Large intestine (tissue), 3 donors: ENCODE measurements at regions not wholly inside any gene's neighbourhood (a gene's known extent, or its start where the extent isn't known, plus 50 kb on each side); places are given as distances from the start of the nearest gene placed in this dataset.
"Not testable (repeated sequence)": the region's sequence is repeated elsewhere in the genome, so short reads cannot be mapped to it uniquely, and the experiment has no call there.

Source experiments
- DNase-seq, 2 donors: peaks; one replicate each; pipeline versions ENCODE4 v3.0.0 to v3.0.0-alpha.2; 2013
- H3K27ac ChIP-seq: one replicate; pipeline ENCODE4 v1.5.1; 2013; ENCODE audit warnings: low read length
- H3K27me3 ChIP-seq: 2 replicates; pipeline ENCODE4 v1.6.1; 2013; ENCODE audit warnings: low read length; ENCODE audit not compliant: control insufficient read depth, insufficient read depth
- H3K36me3 ChIP-seq: 2 replicates; pipeline ENCODE4 v1.6.1; 2013; ENCODE audit warnings: low read length; ENCODE audit not compliant: control insufficient read depth, insufficient read depth
- H3K4me1 ChIP-seq: one replicate; pipeline ENCODE4 v1.6.1; 2013; ENCODE audit warnings: low read length; ENCODE audit not compliant: control insufficient read depth, insufficient read depth
- H3K4me3 ChIP-seq: one replicate; pipeline ENCODE4 v1.5.1; 2013; ENCODE audit warnings: low read length
- H3K9me3 ChIP-seq: one replicate; pipeline ENCODE4 v1.6.1; 2013; ENCODE audit warnings: mild to moderate bottlenecking, low read depth, low read length, moderate library complexity; ENCODE audit not compliant: control insufficient read depth
- WGBS: methylation state at CpG from one replicate; pipeline ENCODE4 v1.1.5; 2013; ENCODE audit warnings: low lambda C conversion rate; ENCODE audit not compliant: insufficient coverage; 5-methylcytosine and 5-hydroxymethylcytosine counted together

DNA sequence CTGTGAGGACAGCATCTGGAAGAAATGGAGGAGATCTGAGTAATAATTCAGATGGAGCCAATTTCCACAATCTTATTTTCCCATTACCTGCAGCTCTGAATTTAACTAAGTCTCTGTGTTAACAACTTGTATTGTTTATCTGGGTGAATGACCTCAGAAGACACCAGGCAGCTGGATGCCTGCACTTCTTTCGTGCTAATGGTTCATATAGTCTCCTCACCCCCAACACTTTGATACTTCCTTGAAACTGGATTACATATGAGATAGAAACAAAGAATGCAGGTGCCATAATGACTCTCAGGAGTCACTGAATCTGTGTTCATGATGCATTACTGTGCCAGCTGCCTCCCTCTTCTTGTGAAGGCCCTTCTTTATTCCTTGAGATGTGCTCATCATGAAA, 125.6 kb upstream of the VPREB1 start:
- H3K36me3 ChIP-seq = no peaks in the 10 kb centered on the region
- no CpG with 5 or more reads among the region's 1 CpG for WGBS
- no peak for DNase-seq
- no peaks in the 10 kb centered on the region for H3K4me1 ChIP-seq
- H3K4me3 ChIP-seq = no peak overlapping the region
- H3K27me3 ChIP-seq = peaks cover 5% of the 10 kb centered on the region
- H3K9me3 ChIP-seq = no peaks in the 10 kb centered on the region
- no peak overlapping the region for H3K27ac ChIP-seq

GRCh38 chr22:22117864-22118544, 126.6 kb upstream of the VPREB1 start:
- DNase-seq, H3K9me3 ChIP-seq, H3K4me3 ChIP-seq, H3K27ac ChIP-seq, H3K27me3 ChIP-seq, H3K36me3 ChIP-seq, H3K4me1 ChIP-seq: not testable (repeated sequence)
- no CpG with 5 or more reads among the region's 54 CpGs for WGBS

DNA sequence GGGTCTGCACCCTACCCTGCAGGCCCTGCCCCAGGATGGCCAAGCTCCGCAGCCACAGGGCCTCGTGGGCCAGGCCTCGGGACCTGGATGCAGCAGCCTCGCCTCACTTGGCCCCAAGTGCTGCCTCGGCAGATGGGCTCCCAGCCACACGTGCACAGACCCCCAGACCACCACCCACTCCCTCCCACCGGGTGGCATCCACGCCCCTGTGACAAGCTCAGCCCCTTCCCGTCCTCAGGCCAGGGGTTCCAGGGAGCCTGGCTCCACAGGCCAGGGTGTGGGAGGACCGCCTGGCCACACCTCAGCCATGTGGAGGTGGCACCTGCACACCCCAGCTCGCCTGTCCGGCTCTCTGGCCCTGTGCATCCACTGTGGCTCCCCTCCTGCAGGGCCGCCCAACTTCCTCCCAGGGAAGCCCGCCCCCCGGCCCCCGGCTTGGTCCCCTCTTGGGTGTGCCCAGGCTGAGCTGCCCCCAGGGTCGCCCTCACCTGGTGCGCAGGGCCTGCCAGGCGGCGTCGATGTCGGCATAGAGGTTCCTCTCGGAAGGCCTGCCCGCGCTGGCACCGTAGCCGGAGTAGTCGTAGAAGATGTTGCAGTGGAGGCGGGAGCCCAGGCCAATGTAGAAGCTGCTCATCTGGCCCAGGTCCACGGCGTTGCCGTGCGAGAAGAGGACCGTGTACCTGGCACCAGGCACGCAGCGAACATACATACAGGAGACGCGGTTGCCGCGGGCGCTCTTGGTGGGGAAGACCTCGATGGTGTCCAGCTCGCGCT, 127.4 kb upstream of the VPREB1 start:
- H3K4me3 ChIP-seq, H3K27ac ChIP-seq, H3K27me3 ChIP-seq, DNase-seq, H3K36me3 ChIP-seq, H3K4me1 ChIP-seq, H3K9me3 ChIP-seq: not testable (repeated sequence)
- WGBS = no CpG with 5 or more reads among the region's 44 CpGs

- Histone ChIP-seq H3K36me3 (no peaks in the 10 kb centered on the region), H3K4me3 (no peak overlapping the region), H3K4me1 (no peaks in the 10 kb centered on the region), H3K27me3 (no peaks in the 10 kb centered on the region), H3K9me3 (no peaks in the 10 kb centered on the region), H3K27ac (no peak overlapping the region)
- DNase-seq = no peak
Measured at GRCh38 chr22:22113701-22114100, 130.9 kb upstream of the VPREB1 start.

GRCh38 chr22:22112533-22113294, 130.1 kb upstream of the TOP3B start:
- H3K4me3 ChIP-seq = no peak overlapping the region
- H3K27me3 ChIP-seq = no peaks in the 10 kb centered on the region
- no peaks in the 10 kb centered on the region for H3K9me3 ChIP-seq
- no peak overlapping the region for H3K27ac ChIP-seq
- H3K36me3 ChIP-seq = no peaks in the 10 kb centered on the region
- DNase-seq = no peak
- no peaks in the 10 kb centered on the region for H3K4me1 ChIP-seq
- no CpG with 5 or more reads among the region's 4 CpGs for WGBS

- H3K4me1 ChIP-seq = no peaks in the 10 kb centered on the region
- H3K4me3 ChIP-seq = no peak overlapping the region
- no peak overlapping the region for H3K27ac ChIP-seq
- WGBS = no CpG with 5 or more reads among the region's 2 CpGs
- H3K36me3 ChIP-seq = no peaks in the 10 kb centered on the region
- no peaks in the 10 kb centered on the region for H3K9me3 ChIP-seq
- no peaks in the 10 kb centered on the region for H3K27me3 ChIP-seq
- DNase-seq = no peak
Measured at GRCh38 chr22:22111983-22112382, 129.4 kb upstream of the TOP3B start.

DNA sequence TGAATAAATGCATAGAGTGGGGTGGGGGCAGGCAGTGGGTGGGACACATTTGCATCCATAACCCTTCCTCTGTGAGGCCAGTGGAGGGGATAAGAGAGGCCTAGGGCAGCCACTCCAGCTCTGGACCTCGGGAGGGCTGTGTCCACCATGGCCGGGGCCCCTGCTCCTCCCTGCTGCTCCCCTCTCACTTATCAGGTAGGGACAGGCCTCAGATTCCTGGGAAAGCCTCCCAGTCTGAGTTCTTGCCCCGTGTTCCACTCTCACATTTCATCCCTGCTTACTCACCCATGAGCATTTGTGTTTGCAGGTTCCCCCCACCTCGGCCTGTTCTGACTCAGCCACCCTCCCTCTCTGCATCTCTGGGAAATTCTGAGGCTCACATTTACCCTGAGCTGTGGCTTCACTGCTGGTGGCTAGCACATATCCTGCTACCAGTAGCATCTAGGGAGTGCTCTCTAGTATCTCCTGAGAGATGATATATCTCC, 128.7 kb upstream of the TOP3B start:
- no peak for DNase-seq
- Histone ChIP-seq H3K4me3 (no peak overlapping the region), H3K36me3 (no peaks in the 10 kb centered on the region), H3K4me1 (no peaks in the 10 kb centered on the region), H3K27me3 (no peaks in the 10 kb centered on the region), H3K27ac (no peak overlapping the region), H3K9me3 (no peaks in the 10 kb centered on the region)
- WGBS = no CpG with 5 or more reads among the region's 4 CpGs

- H3K4me3 ChIP-seq = no peak overlapping the region
- no peak overlapping the region for H3K27ac ChIP-seq
- WGBS = no CpG with 5 or more reads among the region's 7 CpGs
- no peaks in the 10 kb centered on the region for H3K27me3 ChIP-seq
- H3K9me3 ChIP-seq = no peaks in the 10 kb centered on the region
- DNase-seq = peak; percentile 8 to 14
- no peaks in the 10 kb centered on the region for H3K36me3 ChIP-seq
- H3K4me1 ChIP-seq = no peaks in the 10 kb centered on the region
Measured at GRCh38 chr22:22110548-22111266, 128.1 kb upstream of the TOP3B start.

DNA sequence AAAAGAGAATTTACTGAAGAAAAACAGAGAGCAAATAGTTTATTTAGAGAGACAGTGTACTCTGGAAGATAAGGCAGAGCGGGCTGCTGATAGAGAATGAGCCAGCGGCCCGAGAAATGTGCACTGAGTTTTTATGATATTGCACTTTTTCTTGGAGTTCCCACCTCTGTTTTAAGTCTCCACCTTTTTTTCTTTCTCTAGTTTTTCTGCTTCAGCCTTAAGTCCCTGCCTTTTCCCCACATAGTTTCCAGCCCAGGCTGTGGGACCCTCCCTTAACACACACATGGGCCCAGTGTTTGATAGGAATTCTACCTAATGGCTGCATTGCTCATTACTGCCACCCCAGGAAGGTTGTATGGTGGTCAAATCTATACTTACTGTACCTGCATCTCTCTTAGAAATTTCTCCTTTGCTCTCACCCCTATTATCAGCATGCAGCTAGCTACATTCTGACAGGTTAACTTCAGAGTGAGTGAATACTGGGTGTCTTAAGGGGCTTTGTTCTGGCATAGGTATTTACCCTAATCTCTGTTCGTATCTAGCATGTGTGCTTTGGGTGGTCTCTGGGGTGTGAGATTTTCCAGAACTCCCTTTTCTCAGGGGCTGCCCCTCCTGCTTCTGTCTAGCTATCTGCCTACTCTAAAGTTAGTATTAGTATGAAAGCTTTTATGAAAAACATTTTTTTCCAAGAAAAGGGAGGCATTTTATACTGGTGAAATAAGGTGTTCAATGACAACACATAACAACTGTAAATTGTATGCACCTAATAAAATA, 127.3 kb upstream of the TOP3B start:
- no peaks in the 10 kb centered on the region for H3K27me3 ChIP-seq
- DNase-seq = no peak
- 40% methylated on average over 1 of the region's 4 CpGs for WGBS
- no peaks in the 10 kb centered on the region for H3K4me1 ChIP-seq
- no peaks in the 10 kb centered on the region for H3K9me3 ChIP-seq
- H3K4me3 ChIP-seq = no peak overlapping the region
- H3K27ac ChIP-seq = no peak overlapping the region
- no peaks in the 10 kb centered on the region for H3K36me3 ChIP-seq

DNA sequence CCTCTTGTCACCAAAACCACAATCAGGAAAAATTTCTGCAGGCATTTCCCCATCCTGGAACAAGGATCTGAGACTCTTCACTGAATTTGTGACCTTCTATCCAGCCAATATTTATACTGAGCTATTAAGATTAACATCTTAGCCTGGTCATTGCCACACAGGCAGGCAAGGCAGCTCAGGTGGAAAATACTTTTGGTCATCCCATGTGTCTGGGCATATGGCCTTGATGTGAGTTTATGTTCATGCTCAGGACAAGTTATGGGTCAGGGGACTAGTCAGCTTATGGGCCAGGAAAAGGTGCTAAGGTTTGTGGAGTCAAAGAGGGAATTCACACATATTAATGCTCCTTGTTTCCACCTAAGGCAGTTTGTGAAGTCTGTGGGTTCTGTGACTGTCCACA, 124.3 kb upstream of the TOP3B start:
- no peak overlapping the region for H3K4me3 ChIP-seq
- no peak for DNase-seq
- H3K27ac ChIP-seq = no peak overlapping the region

More for the DNA sequence above, 124.3 kb upstream of the TOP3B start:
- no peaks in the 10 kb centered on the region for H3K27me3 ChIP-seq
- no peaks in the 10 kb centered on the region for H3K4me1 ChIP-seq
- no peaks in the 10 kb centered on the region for H3K36me3 ChIP-seq
- no peaks in the 10 kb centered on the region for H3K9me3 ChIP-seq
